ENCODE measurements at regions not wholly inside any gene's neighbourhood (a gene's known extent, or its start where the extent isn't known, plus 50 kb on each side); places are given as distances from the start of the nearest gene placed in this dataset.
"Not testable (repeated sequence)": the region's sequence is repeated elsewhere in the genome, so short reads cannot be mapped to it uniquely, and the experiment has no call there.

DNA sequence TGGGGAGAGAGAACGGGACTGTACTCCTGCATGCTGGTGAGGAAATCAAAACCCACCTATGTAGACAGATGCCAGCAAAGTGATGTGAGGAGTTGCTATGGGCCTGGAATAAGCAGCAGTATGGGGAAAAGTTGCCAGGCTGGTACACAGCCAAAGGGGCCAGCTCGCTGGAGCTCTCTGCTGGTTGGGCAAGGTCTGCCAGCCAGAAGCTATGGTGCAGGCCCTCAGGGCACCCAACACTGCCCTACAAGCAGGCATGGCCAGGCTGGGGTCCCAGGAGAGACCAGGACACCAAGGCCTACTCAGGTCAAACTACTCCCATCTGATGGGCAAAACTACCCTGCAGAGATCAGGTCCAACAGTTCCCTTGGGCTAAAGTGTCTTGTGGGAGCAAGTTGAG is 916.6 kb downstream of the IPMK start:
- Mint-ChIP-seq H3K4me3 (no peak overlapping the region), H3K27ac (no peak overlapping the region), H3K36me3 (no peaks in the 10 kb centered on the region), H3K9me3 (peaks cover 6% of the 10 kb centered on the region), H3K4me1 (no peaks in the 10 kb centered on the region), H3K27me3 (no peaks in the 10 kb centered on the region)
- no peak for ATAC-seq

DNA sequence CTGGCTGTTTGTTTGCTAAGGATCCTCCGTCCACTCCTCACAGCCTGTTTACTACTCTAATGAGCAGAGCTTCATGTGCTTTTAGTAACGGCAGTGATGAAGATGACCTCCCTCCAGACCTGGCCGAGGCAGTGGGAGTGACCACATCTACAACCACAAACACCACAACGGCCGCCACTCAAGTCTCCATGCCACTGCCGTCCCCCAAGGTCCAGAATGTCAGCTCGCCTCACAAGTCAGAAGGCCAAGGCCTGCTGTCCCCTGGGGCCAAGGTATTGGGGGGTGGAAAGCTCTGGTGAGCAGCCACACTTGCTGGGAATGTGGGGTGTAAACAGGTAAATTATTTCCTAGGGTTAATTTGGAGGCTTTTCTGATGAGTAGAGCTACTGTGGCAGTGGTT is 926.4 kb downstream of the IPMK start:
- H3K4me3 Mint-ChIP-seq = no peak overlapping the region
- H3K9me3 Mint-ChIP-seq = peaks cover 8% of the 10 kb centered on the region
- no peak overlapping the region for H3K27ac Mint-ChIP-seq
- H3K4me1 Mint-ChIP-seq = no peaks in the 10 kb centered on the region
- no peaks in the 10 kb centered on the region for H3K36me3 Mint-ChIP-seq
- H3K27me3 Mint-ChIP-seq = no peaks in the 10 kb centered on the region
- no peak for ATAC-seq

DNA sequence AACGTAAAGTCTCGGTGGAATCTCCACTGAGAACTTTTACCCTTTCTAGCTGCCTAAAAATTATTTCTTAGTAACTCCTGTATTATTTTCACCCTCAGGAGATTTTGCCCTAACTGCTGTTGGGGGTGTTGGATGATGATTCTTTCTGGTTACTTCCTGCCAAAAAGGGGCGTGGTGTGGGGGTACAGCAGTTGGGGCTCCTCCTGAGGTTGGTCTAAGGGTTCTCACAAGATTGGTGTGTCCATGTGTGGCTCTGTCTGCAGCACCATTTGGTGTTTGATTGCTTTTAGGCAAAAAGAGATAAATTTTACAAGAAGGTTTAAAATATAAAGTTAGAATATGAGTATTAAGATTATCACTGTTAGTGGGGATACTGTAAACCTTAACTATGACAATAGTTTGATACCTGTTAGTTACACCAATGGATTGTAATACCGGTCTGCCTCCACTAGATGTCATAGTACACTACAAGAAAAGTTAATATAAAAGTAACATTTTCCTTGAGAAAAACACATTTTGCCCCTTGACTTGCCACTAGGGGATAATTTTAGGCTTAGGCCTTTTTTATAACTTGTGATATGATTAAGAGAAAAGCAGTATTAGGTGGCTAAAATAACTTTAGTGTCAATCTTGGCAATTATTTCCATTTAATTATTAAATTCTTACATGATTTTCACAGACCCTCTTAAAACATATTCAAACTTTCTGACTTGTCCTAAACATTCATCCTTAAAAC is 928.7 kb downstream of the IPMK start:
- Mint-ChIP-seq H3K27me3 (no peaks in the 10 kb centered on the region), H3K9me3 (no peaks in the 10 kb centered on the region), H3K4me3 (no peak overlapping the region), H3K36me3 (no peaks in the 10 kb centered on the region), H3K27ac (no peak overlapping the region), H3K4me1 (no peaks in the 10 kb centered on the region)
- no peak for ATAC-seq

DNA sequence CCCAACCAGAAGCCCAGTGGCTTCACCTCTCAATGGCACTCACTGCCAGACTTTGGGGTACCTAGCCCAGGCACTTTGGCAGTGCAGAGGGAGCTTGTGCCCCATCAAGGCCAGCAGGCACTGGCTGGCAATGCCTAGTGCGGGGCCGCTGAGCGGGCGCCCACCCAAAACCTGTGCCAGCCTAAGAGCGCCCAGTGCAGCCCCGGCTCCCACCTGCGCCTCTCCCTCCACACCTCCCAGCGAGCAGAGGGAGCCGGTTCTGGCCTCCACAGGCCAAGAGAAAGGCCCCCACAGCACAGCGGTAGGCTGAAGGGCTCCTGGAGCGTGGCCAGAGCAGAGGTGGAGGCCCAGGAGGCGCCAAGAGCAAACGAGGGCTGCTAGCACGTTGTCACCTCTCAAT is 930.8 kb downstream of the IPMK start:
- H3K27me3 Mint-ChIP-seq = no peaks in the 10 kb centered on the region
- no peaks in the 10 kb centered on the region for H3K36me3 Mint-ChIP-seq
- no peaks in the 10 kb centered on the region for H3K9me3 Mint-ChIP-seq
- H3K27ac Mint-ChIP-seq = no peak overlapping the region
- no peaks in the 10 kb centered on the region for H3K4me1 Mint-ChIP-seq
- no peak for ATAC-seq
- H3K4me3 Mint-ChIP-seq = no peak overlapping the region

DNA sequence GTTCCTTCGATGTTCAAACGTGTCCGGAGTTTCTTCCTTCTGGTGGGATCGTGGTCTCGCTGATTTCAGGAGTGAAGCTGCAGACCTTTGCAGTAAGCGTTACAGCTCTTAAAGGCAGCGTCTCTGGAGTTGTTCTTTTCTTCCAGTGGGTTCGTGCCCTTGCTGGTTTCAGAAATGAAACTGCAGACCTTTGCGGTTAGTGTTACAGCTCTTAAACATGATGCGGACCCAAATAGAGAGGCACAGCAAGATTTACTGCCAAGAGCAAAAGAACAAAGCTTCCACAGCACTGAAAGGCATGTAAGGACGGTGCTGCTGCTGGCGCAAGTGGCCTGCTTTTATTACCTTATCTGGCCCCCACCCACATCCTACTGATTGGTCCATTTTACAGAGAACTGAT is 931.4 kb downstream of the IPMK start:
- no peak overlapping the region for H3K27ac Mint-ChIP-seq
- no peaks in the 10 kb centered on the region for H3K9me3 Mint-ChIP-seq
- no peaks in the 10 kb centered on the region for H3K36me3 Mint-ChIP-seq
- no peaks in the 10 kb centered on the region for H3K27me3 Mint-ChIP-seq
- H3K4me1 Mint-ChIP-seq = no peaks in the 10 kb centered on the region
- ATAC-seq = no peak
- no peak overlapping the region for H3K4me3 Mint-ChIP-seq

DNA sequence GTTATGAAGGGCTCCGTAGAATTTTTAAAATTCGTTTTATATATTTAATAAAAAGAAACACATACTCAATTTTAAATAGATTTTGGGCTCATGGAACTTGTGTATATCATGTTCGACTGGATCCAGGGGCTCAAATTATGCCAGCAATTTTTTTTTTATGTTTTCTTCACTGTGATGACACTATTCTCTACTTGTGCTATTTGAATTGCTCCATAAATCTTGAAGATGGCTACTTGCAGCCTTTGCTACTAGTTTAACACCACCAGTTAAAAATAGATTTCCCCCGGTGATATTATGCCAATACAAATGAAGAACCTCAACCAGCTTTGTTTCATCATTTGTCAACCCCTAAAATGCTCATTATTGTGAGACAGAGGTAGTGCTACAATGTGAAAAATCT is 933.2 kb downstream of the IPMK start:
- H3K4me1 Mint-ChIP-seq = no peaks in the 10 kb centered on the region
- H3K36me3 Mint-ChIP-seq = no peaks in the 10 kb centered on the region
- H3K27ac Mint-ChIP-seq = no peak overlapping the region
- ATAC-seq = no peak
- no peaks in the 10 kb centered on the region for H3K27me3 Mint-ChIP-seq
- H3K9me3 Mint-ChIP-seq = no peaks in the 10 kb centered on the region
- no peak overlapping the region for H3K4me3 Mint-ChIP-seq

DNA sequence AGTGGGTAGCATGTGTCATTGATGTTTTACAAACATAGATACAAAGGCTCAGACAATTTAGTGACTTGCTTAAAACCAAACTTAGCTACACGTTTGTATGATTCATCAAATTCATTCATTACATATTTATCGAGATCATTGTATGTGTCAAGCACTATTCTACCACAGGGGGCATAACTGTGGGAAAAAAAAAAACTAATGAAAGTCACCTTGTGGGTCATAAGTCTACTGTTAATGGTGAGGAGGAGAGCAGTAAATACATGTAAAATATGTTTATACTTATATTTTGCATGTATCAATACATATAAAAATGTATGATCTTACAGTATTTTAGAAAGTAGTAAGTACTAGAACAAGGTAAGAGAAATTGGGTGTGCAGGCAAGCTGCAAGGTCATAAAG is 933.8 kb downstream of the IPMK start:
- no peaks in the 10 kb centered on the region for H3K9me3 Mint-ChIP-seq
- H3K36me3 Mint-ChIP-seq = no peaks in the 10 kb centered on the region
- H3K27me3 Mint-ChIP-seq = no peaks in the 10 kb centered on the region
- no peaks in the 10 kb centered on the region for H3K4me1 Mint-ChIP-seq
- H3K4me3 Mint-ChIP-seq = no peak overlapping the region
- ATAC-seq = no peak
- no peak overlapping the region for H3K27ac Mint-ChIP-seq

DNA sequence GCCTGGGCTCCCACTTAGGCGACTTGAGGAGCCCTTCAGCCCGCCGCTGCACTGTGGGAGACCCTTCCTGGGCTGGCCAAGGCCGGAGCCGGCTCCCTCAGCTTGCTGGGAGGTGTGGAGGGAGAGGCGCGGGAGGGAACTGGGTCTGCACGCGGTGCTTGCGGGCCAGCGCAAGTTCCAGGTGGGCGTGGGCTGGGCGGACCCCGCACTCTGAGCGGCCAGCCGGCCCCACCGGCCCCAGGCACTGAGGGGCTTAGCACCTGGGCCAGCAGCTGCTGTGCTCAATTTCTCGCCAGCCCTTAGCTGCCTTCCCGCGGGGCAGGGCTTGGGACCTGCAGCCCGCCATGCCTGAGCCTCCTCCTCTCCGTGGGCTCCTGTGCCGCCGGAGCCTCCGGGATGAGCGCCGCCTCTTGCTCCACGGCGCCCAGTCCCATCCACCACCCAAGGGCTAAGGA is 946.3 kb downstream of the IPMK start:
- H3K4me1 Mint-ChIP-seq, ATAC-seq, H3K36me3 Mint-ChIP-seq, H3K27ac Mint-ChIP-seq, H3K9me3 Mint-ChIP-seq, H3K4me3 Mint-ChIP-seq, H3K27me3 Mint-ChIP-seq: not testable (repeated sequence)

DNA sequence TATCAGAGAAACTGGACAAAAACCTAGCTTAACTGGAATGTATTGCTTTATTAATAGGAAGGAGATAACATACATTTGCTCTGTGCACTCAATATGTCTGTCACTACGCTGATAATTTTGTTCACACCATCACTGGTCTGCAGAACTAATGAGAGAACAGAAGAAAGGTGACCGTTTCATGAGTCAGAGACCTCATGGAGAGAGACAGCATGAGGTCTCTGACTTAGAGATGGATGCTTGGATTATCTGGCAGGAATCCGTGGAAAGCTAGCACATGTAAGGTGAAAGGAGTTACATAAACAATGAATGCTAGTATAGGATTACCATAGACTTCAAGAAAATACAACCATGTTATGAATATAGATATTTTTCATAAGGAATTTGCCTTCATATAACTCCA is 947.3 kb downstream of the IPMK start:
- Mint-ChIP-seq H3K4me3 (no peak overlapping the region), H3K27me3 (no peaks in the 10 kb centered on the region), H3K4me1 (no peaks in the 10 kb centered on the region), H3K27ac (no peak overlapping the region), H3K9me3 (no peaks in the 10 kb centered on the region), H3K36me3 (no peaks in the 10 kb centered on the region)
- ATAC-seq = no peak

DNA sequence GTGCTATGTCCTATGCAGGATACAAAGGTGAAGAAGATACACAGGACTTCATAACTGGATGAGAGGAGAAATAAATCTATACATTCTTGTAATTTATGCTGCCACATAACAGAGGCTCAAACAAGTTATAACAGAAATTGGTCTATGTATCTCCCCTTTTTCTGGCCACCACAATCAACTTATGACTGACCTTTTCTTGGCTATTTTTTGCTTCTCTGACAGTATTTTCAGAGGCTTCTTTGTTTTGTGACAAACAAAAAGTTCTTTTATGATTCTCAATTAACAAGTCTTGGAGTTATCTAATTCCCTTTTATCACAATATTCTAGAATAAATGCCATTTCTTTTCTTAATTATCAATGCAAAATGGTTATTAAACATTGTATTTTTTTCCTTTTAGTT is 953.0 kb upstream of the ZWINT start:
- no peaks in the 10 kb centered on the region for H3K36me3 Mint-ChIP-seq
- no peak for ATAC-seq
- no peaks in the 10 kb centered on the region for H3K4me1 Mint-ChIP-seq
- no peak overlapping the region for H3K4me3 Mint-ChIP-seq
- no peak overlapping the region for H3K27ac Mint-ChIP-seq
- H3K9me3 Mint-ChIP-seq = no peaks in the 10 kb centered on the region
- no peaks in the 10 kb centered on the region for H3K27me3 Mint-ChIP-seq

DNA sequence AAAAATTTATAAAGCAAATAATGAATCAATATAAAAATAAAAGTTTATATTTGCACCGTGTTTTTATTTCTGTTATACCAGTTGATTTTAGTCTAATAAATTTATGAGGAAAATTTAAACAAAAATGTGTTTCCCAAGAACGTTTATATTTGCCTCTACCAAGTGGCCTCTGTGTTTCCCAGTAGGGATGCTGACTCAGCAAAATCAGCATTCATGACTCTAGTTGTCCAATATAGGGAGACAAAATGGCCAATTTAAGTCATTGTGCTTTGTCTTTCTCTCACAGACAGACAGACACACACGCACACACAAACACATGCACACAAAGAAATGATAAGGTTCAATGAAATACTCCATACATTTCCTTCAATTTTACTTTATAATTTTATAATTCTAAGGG is 942.5 kb upstream of the ZWINT start:
- Mint-ChIP-seq H3K27me3 (no peaks in the 10 kb centered on the region), H3K9me3 (peaks cover 3% of the 10 kb centered on the region), H3K4me3 (no peak overlapping the region), H3K36me3 (no peaks in the 10 kb centered on the region), H3K4me1 (no peaks in the 10 kb centered on the region), H3K27ac (no peak overlapping the region)
- ATAC-seq = no peak

DNA sequence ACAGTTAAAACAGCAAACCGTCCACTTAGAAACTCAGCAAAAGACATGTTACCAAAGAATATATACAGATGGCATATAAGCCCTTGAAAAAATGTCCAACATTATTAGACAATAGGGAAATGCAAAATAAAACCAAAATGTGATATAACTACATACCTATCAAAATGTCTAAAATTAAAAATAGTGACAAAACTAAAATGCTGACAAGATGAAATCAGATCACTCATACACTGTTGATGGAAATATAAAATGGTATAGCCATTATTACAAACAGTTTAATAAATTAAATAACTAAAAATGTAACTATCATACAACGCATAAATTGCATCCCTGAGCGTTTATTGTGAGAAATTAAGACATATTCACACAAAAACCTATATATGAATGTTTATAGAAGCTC is 939.7 kb upstream of the ZWINT start:
- H3K27me3 Mint-ChIP-seq = no peaks in the 10 kb centered on the region
- peaks cover 3% of the 10 kb centered on the region for H3K9me3 Mint-ChIP-seq
- no peak overlapping the region for H3K27ac Mint-ChIP-seq
- no peaks in the 10 kb centered on the region for H3K4me1 Mint-ChIP-seq
- H3K4me3 Mint-ChIP-seq = no peak overlapping the region
- no peak for ATAC-seq
- no peaks in the 10 kb centered on the region for H3K36me3 Mint-ChIP-seq

DNA sequence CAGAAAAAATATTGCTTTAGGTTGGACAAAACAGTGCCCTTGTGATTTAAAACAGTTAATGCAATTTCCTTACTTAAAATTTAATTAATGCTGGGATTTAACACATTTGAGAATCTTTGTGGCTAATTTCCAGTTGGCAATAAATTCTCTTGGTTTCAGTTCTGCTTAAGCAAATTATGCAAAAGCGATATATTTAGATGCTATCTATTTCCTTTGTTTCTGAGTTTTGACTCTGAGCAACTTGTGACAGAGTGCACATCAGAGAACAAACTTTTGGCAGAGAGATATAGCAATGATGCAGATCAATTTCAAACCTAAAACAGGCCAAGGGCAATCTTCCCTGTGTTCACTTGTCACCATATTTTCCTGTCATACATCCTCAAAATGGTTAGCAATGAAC is 933.6 kb upstream of the ZWINT start:
- Mint-ChIP-seq H3K9me3 (no peaks in the 10 kb centered on the region), H3K36me3 (no peaks in the 10 kb centered on the region), H3K4me1 (peaks cover 9% of the 10 kb centered on the region), H3K4me3 (no peak overlapping the region), H3K27me3 (no peaks in the 10 kb centered on the region), H3K27ac (no peak overlapping the region)
- ATAC-seq = no peak

DNA sequence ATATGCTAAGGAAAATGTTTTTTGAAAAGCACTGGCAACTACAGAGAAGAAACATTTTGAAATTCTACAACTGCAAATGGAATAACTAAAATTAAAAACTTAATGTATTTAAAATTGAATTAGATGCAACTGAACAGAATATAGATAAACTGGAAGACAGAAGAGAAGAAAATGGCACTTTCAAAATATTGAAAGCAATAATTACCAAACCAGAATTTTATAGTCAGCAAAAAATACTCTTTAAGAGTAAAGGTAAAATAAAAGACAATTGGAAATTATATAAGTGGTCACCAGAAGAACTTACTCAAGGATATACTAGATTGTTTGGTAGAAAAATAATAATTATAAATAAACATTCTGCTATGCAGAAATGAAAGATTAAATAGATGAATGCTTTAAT is 927.7 kb upstream of the ZWINT start:
- Mint-ChIP-seq H3K27me3 (no peaks in the 10 kb centered on the region), H3K36me3 (no peaks in the 10 kb centered on the region), H3K27ac (no peak overlapping the region), H3K9me3 (peaks cover 6% of the 10 kb centered on the region), H3K4me1 (no peaks in the 10 kb centered on the region), H3K4me3 (no peak overlapping the region)
- no peak for ATAC-seq

DNA sequence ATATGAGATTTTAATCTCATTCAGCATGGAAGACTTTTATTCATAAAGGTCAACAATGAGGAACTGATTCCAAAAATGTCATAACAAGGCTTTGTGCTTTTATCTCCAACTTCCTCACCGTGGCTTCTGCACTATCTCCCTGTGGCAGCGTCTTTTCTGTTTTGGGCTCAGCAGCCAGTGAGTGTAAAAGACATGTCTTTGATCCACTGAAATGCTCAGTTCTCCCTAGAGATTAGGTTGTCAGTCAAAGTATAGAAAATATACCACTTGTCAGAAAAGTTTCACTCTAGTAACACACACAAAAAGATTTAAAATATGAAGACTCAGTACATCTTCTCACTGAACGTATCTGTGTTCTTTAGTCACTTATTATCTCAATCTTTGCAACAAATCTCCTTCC is 901.8 kb upstream of the ZWINT start:
- Mint-ChIP-seq H3K4me3 (no peak overlapping the region), H3K9me3 (peaks cover 4% of the 10 kb centered on the region), H3K4me1 (peaks cover 5% of the 10 kb centered on the region), H3K36me3 (no peaks in the 10 kb centered on the region), H3K27me3 (no peaks in the 10 kb centered on the region), H3K27ac (no peak overlapping the region)
- no peak for ATAC-seq

DNA sequence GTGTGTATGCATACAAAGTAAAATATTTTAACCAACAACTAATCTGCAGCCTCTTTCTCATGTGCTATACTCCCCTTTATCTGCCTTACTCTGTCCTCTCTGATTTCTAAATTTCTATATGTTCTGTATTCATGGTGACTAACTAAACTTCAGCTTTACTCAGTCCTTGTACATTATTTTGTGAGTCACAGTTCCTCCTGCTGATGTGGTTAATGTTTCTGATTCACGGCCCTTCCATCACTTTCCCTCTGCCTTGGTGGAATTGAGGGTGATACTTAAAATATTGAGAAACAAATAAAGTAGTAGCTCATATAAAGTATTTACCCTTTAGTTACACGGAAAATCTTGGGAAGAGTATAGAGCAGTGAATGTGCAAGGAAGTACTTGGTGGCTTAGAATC is 899.1 kb upstream of the ZWINT start:
- no peak for ATAC-seq
- Mint-ChIP-seq H3K4me3 (no peak overlapping the region), H3K9me3 (peaks cover 4% of the 10 kb centered on the region), H3K36me3 (no peaks in the 10 kb centered on the region), H3K27me3 (no peaks in the 10 kb centered on the region), H3K27ac (no peak overlapping the region), H3K4me1 (peaks cover 5% of the 10 kb centered on the region)

Data from stimulated activated memory B cell treated with anti-CD40 and anti-IgM and Interleukin-4, amounts not matched to agents 10 μg/mL and 1 μg/mL and 100 μg/mL, for 72 hours (primary cell).